HG03159 (cell line): ENCODE measurements at regions not wholly inside any gene's neighbourhood (a gene's known extent, or its start where the extent isn't known, plus 50 kb on each side); places are given as distances from the start of the nearest gene placed in this dataset.
"Not testable (repeated sequence)": the region's sequence is repeated elsewhere in the genome, so short reads cannot be mapped to it uniquely, and the experiment has no call there.

Experiments
- ATAC-seq: cut with Tn5 transposase; IDR thresholded peaks from one replicate; pipeline ENCODE4 v1.9.1; 2021; ENCODE audit warnings: mild to moderate bottlenecking, moderate library complexity; ENCODE audit not compliant: unreplicated experiment

- ATAC-seq = no peak
Observed at GRCh38 chr3:189375532-189375931, 203.8 kb downstream of the TPRG1 start.

GRCh38 chr3:189383630-189384029, 211.9 kb downstream of the TPRG1 start:
- ATAC-seq = no peak

- ATAC-seq = not testable (repeated sequence)
Observed at GRCh38 chr3:189385880-189386279, 214.1 kb downstream of the TPRG1 start.

- no peak for ATAC-seq
Observed at GRCh38 chr3:189386739-189387138, 215.0 kb downstream of the TPRG1 start.

GRCh38 chr3:189389346-189389745, 217.6 kb downstream of the TPRG1 start:
- ATAC-seq = no peak

GRCh38 chr3:189393598-189393997, 221.8 kb downstream of the TPRG1 start:
- ATAC-seq = no peak

GRCh38 chr3:189394599-189395121, 222.9 kb downstream of the TPRG1 start:
- peak; percentile 73 for ATAC-seq

GRCh38 chr3:189395825-189396224, 224.1 kb downstream of the TPRG1 start:
- no peak for ATAC-seq

- ATAC-seq = no peak
Observed at GRCh38 chr3:189398656-189399055, 226.9 kb downstream of the TPRG1 start.

GRCh38 chr3:189401196-189401595, 229.4 kb downstream of the TPRG1 start:
- ATAC-seq = no peak

- no peak for ATAC-seq
Observed at GRCh38 chr3:189403194-189403593, 228.0 kb upstream of the TP63 start.

GRCh38 chr3:189404024-189404423, 227.2 kb upstream of the TP63 start:
- no peak for ATAC-seq

GRCh38 chr3:189404797-189405484, 226.2 kb upstream of the TP63 start:
- ATAC-seq = no peak

- no peak for ATAC-seq
Observed at GRCh38 chr3:189406148-189406547, 225.0 kb upstream of the TP63 start.

GRCh38 chr3:189410522-189410921, 220.7 kb upstream of the TP63 start:
- ATAC-seq = no peak

GRCh38 chr3:189419038-189419437, 212.2 kb upstream of the TP63 start:
- no peak for ATAC-seq

- ATAC-seq = no peak
Observed at GRCh38 chr3:189419683-189420082, 211.5 kb upstream of the TP63 start.

- no peak for ATAC-seq
Observed at GRCh38 chr3:189424922-189425321, 206.3 kb upstream of the TP63 start.

GRCh38 chr3:189429019-189429418, 202.2 kb upstream of the TP63 start:
- no peak for ATAC-seq

GRCh38 chr3:189430166-189430565, 201.0 kb upstream of the TP63 start:
- ATAC-seq = no peak

- ATAC-seq = not testable (repeated sequence)
Observed at GRCh38 chr3:189442257-189442656, 188.9 kb upstream of the TP63 start.

- no peak for ATAC-seq
Observed at GRCh38 chr3:189446959-189447560, 184.1 kb upstream of the TP63 start.
